ENCODE measurements at regions not wholly inside any gene's neighbourhood (a gene's known extent, or its start where the extent isn't known, plus 50 kb on each side); places are given as distances from the start of the nearest gene placed in this dataset.

DNA sequence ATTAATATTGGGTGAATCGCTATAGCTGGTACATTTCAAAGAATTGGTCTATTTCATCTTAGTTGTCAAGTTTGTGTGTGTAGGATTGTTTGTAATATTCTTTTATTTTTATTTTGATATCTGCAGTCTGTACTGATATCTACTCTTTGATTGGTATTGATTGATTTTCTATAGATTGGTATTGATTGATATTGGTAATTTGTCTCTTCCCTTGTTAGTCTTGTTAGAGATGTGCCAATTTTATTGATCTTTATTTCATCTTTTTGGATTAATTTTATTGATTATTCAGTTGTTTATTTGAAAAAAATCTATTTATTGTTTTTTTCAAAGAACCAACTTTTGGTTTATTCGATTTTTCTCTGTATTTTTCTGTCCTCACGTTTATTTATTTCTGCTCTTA, 61.4 kb downstream of the TM2D3 start:
- no peak for DNase-seq (ENCODE audit: low read depth, low spot score)
- in situ Hi-C loops (cut with HindIII; ENCODE audit: low pct_unique_long_range_greater_than_20kb, low sequenced_read_pairs) = no loop called here

DNA sequence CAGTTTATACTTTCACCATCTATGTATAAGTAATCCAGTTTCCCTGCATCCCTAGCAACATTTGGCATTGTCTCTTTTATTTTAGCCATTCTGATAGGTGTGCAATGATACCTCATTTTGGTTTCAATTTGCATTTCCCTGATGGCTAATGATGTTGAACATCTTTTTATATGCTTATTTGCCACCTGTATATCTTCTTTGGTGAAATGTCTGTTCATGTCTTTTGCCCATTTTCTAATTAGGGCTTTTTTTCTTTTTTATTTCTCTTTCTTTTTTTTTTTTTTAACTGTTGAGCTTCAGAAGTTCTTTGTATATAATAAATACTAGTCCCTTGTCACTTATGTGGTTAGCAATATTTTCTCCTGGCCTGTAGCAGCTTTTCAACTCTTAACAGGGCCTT, 68.9 kb downstream of the TM2D3 start:
- DNase-seq (ENCODE audit: low read depth, low spot score) = no peak
- in situ Hi-C loops (cut with HindIII; ENCODE audit: low pct_unique_long_range_greater_than_20kb, low sequenced_read_pairs) = no loop called here

DNA sequence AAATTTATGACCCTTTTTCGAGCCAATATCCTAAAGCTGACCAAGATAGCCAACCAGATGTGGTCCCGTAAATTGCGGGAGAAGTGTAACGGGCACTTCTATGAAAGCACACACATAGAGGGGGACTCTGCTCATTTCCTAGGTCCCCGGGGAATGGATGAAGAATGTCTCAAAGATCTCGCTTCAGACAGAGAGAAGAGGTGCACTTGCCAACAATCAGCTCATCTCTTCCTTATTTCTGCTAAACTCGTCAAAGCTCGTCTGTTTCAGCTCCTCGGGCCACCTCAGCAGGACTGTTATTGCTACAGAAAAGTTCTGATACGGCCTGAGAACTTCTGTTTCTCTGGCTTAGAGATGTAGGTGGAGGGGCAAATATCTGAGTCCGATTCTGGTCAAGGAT, 71.8 kb downstream of the TM2D3 start:
- no peak for DNase-seq (ENCODE audit: low read depth, low spot score)
- in situ Hi-C loops (cut with HindIII; ENCODE audit: low pct_unique_long_range_greater_than_20kb, low sequenced_read_pairs) = no loop called here

DNA sequence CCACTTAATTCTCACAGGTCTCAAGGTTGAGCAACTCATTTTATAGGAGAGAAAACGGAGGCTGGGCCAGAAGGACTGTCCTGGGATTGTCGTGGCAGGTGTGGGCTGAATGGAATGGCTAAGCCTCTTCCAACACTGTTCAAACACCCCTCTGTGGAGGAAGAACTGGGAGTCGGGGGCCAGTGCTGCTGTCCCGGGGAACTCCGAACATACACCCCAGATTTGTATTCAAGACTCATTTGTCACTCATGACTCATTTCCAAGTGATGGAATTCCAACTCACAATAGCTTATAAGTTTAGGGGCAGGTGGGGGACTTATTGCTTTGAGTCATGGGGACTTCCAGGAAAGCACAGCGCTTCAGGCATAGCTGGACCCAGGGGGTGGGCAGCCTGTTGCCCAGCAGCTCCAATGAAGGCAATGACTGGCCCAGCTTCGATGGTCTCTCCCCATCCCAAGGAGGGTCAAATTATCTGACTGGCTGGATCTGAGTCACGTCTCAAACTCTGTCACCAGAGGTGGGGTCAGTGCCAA, 72.5 kb downstream of the TM2D3 start:
- DNase-seq (ENCODE audit: low read depth, low spot score) = no peak

DNA sequence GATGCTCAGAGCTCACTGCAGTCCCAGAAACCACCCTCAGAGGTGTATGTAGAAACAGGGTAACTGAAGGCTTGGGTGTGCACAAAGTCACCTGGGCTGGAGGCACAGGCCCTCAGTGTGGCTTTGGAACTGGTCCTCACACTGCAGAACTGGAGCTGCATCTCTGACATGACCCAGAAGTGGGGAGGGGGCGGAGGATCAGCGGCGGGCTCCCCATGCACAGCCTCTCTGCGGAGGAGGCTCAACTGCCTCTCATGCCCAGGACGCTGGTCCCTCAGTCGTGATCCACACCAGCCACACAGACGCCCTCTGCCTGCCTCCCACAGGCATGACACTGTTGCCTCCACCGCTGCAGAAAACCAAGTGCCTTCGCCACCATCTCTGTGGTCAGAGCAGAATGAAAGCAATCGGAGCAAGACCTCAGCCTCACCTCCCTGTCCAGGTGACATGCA, 73.7 kb downstream of the TM2D3 start:
- DNase-seq (ENCODE audit: low read depth, low spot score) = peak; percentile 62
- in situ Hi-C loops (cut with HindIII; ENCODE audit: low pct_unique_long_range_greater_than_20kb, low sequenced_read_pairs) = no loop called here

More for the DNA sequence above, 72.5 kb downstream of the TM2D3 start:
- in situ Hi-C loops (cut with HindIII; ENCODE audit: low pct_unique_long_range_greater_than_20kb, low sequenced_read_pairs) = no loop called here

DNA sequence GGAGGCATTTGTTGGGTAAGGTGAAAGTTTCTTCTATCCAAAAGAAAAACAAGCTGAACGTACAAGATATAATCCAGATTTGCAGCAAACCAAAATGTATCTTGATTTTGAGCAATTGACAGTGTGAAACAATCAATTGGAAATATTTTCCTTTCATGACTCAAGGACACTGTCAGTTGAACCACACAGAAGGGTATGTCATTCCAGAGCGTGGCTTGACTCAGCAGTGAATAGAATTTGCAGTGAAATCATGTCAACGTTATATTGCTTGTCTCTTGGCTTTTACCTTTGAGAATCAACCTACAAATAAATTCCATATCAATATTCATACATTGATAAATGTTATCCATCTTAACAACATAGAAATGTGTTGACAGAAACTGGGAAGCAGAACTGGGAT, 78.2 kb downstream of the TM2D3 start:
- in situ Hi-C loops (cut with HindIII; ENCODE audit: low pct_unique_long_range_greater_than_20kb, low sequenced_read_pairs) = no loop called here

DNA sequence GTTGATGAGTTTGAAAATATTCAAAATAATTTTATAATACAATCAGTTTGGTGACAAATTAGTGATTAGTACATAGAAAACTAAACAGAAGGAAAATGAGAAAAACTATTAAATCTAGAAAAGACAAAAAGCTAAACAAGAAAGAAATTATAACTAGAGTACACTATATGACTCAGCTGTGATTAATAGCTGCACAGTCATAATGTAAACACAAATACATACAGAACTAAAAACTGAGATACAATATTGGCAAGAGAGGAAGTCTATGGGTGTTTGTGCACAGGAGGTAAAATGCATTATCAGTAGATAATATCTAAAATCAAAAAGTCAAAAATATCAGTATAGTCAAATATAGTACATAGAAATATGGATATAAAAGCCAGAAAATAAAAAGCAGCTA, 80.7 kb upstream of the PCSK6 start:
- in situ Hi-C loops (cut with HindIII; ENCODE audit: low pct_unique_long_range_greater_than_20kb, low sequenced_read_pairs) = no loop called here
- DNase-seq (ENCODE audit: low read depth, low spot score) = no peak

More for the DNA sequence above, 78.2 kb downstream of the TM2D3 start:
- no peak for DNase-seq (ENCODE audit: low read depth, low spot score)

DNA sequence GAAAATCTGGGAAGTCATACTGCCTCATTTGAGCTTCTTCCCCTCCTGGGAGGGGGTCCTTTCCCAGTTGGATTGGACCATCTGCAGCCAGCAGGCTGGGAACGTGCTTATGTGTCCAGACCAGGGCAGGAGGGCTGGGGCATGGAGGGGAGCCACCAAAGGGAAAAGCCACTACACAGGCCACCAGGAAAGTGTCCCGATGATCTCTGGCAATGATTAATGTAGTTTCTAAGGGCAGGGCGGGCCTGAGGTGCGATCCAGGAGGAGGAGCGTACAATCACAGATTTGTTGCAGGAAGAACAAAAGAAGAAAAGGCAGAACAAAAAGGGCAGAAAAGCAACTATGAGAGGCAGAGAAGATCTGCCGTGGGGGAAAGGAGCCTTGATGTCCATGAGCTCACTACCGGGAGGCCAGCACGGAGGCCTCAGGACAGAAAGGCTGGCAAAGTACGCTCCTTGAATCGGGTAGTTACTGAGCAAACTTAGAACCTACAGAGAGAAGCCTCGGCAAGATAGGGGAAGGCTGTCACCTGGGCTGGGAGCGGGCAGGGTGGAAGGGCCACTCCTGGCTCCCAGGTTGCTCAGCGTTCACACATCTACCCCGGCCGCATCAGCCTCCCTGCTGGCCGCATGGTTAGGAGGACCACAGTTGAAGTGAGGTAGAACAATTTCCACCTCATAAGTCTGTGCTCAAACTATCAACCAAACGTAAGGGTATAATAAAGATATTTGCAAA, 79.5 kb upstream of the PCSK6 start:
- in situ Hi-C loops (cut with HindIII; ENCODE audit: low pct_unique_long_range_greater_than_20kb, low sequenced_read_pairs) = no loop called here
- no peak for DNase-seq (ENCODE audit: low read depth, low spot score)

DNA sequence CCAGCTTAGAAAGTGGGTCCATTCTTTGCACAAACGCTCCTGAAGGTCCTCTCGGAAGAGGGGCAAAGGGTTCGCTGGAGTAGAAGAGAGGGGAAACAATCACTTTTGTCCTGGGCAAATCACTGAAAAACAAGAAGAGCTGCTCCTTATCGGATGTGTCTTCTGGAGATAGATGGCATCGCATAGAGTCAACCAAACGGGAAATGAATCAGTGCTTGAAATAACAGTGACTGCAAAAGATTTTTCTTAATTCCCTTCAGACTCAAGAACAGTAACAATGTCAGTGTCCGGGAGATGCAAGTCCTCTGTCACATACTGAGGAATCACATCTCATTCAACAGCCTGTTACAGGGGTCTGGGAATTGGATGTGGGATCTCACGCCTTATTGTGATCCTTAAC, 78.8 kb upstream of the PCSK6 start:
- in situ Hi-C loops (cut with HindIII; ENCODE audit: low pct_unique_long_range_greater_than_20kb, low sequenced_read_pairs) = no loop called here
- no peak for DNase-seq (ENCODE audit: low read depth, low spot score)

DNA sequence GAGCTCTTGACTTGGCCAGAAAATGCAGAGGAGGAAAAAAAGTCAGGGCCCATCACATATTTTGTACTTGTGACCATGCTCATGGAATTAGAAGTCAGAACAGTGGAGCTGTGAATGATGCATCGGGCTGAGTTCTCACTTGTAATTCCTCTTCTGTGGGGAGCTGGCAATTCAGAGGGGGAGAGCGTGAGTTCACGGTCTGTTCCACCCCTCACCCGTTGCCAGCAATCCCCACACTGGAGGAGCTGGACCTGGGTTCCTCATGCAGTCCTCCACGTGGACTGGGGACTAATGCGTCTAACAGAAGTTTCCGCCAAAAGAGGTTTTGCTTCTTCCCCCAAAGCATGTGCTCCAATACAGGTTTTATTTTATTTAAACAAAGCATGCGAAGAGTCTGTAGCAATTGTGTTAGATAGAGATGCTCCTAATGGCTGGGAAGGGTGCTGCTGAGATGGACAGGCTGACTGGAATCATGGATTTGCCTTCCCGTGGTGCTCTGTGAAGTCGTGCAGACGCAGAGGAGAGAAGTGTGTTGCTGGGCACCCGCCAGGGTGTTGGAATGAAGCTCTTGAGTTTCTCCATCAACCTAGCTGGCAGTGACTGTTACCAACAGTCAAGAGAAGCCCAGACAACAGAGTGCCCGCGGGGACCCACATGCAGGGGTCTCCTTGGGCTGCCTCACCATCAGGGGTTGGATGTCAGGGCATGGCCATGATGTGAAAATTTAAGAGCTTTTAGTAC, 77.4 kb upstream of the PCSK6 start:
- no peak for DNase-seq (ENCODE audit: low read depth, low spot score)
- in situ Hi-C loops (cut with HindIII; ENCODE audit: low pct_unique_long_range_greater_than_20kb, low sequenced_read_pairs) = no loop called here

DNA sequence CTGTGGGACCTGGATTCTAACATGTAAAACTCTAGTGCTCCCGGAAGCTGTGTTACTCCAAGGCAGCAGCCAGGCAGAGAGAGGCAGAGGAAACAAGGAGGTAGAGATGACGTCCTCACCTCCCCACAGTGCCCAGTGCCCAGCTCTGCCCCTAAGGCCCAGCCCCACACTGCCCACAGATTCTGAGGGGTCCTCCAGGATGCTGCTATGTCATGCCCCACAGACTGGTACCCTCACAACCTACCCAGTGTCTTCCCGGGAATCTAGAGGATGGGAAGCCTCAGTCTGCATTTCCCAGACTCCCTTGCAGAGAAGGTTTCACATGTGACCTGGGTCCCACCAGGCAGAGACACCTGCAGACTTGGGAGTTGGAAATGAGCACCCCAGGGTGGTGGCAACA, 75.9 kb upstream of the PCSK6 start:
- DNase-seq (ENCODE audit: low read depth, low spot score) = no peak
- in situ Hi-C loops (cut with HindIII; ENCODE audit: low pct_unique_long_range_greater_than_20kb, low sequenced_read_pairs) = no loop called here

DNA sequence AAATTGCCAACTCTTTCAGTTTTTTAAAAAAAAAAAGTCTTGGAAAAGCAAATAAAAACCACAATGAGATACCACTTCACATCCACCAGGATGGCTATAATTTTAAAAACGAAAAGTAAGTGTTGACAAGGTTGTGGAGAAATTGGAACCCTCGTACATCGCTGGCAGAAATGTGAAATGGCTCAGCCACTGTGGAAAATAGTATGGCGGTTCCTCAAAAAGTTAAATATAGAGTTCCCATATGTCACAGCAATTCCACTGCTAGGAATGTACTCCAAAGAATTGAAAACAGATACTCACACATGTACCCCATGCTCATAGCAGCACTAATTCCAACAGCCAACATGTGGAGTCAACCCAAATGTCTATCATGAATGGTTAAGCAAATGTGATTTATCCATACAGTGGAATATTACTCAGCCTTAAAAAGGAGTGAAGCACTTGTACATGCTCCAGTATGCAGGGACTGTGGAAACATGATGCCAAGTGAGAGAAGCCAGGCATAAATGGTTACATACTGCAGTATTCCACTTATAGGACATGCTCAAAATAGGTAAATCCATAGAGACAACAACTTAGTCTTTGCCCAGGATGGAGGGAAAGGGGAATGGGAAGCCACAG, 73.8 kb upstream of the PCSK6 start:
- in situ Hi-C loops (cut with HindIII; ENCODE audit: low pct_unique_long_range_greater_than_20kb, low sequenced_read_pairs) = no loop called here
- DNase-seq (ENCODE audit: low read depth, low spot score) = no peak

DNA sequence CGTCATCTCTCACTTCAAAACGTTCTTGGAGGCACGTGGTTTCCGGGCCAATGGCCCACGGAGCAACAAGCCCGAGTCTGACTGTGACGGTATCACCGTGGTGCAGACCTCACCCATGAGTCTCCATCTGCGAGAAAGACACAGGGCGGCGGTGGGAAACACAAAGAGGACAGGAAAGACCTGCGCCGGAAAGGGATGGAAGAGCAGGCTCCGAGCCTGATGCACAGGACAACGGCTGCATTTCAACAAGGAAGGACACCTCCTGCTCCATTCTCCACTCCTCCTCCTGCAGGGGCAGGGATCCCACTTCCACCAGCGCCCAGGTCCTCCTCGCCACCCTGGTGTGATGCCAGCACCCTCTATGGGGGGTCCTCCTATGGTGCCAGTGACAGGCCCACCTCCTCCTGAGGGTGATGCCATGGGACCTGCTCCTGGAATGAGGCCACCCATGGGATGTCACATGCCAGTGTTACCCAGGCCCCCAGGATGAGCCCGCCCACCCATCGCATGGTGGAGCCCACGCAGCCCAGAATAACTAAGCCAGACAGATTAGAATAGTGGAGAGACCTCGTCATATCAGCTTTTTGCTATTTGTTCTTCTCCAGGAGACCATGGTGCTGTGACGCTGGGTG, 73.0 kb upstream of the PCSK6 start:
- DNase-seq (ENCODE audit: low read depth, low spot score) = no peak
- in situ Hi-C loops (cut with HindIII; ENCODE audit: low pct_unique_long_range_greater_than_20kb, low sequenced_read_pairs) = no loop called here

DNA sequence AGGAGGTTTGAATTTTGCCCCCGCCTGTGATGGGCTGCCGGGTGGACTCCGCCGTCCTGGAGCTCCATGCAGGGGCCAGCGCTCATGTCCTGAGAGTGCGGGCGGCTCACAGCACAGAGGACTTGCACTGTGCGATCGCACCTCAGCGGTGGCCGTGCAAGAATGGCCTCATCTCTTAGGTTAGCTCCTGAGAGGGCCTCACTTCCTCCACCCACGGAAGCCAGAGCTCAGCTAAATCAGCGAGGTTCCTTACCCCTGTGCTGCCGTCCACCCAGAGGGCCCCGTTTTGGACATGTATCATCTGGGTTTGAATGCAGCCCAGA, 72.0 kb upstream of the PCSK6 start:
- DNase-seq (ENCODE audit: low read depth, low spot score) = no peak
- in situ Hi-C loops (cut with HindIII; ENCODE audit: low pct_unique_long_range_greater_than_20kb, low sequenced_read_pairs) = no loop called here

DNA sequence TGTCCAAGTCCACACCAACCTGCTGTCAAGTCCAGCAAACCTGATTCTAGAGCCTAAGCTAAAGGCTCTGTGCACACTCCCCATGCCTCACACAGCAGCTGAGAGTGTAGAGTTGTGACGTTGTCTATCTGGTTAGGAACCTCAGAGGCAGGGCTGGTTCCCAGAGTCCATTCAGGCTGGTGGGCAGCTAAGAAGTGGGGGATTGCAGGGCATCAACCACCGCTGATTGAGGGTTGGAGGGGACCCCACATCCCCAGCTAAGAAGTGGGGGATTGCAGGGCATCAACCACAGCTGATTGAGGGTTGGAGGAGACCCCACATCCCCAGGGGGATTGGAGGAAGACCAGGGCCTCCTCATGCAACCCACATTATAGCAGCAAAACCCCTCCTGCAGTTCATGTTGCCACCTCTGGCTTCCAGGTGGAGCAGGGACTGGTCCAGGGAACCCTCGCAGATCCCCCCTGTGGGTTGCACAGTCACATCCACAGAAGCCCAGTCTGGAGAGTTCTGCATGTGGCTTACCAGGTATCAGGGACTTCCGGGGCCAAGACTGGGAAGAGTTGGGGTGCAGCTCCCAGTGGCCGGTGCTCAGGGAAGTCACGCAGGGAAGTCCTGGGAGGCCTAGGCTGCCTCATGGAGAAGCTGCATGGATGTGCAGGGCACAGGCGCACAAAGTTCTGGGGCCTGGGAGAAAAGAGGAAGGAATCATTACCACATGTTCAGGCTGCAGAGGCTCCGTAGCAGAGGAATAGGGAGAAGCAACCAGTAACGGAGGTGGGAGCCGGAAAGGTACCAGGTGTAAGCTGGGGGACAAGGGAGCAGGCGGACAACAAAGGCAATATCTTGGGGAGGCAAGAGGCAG, 71.4 kb upstream of the PCSK6 start:
- in situ Hi-C loops (cut with HindIII; ENCODE audit: low pct_unique_long_range_greater_than_20kb, low sequenced_read_pairs) = no loop called here
- DNase-seq (ENCODE audit: low read depth, low spot score) = no peak

DNA sequence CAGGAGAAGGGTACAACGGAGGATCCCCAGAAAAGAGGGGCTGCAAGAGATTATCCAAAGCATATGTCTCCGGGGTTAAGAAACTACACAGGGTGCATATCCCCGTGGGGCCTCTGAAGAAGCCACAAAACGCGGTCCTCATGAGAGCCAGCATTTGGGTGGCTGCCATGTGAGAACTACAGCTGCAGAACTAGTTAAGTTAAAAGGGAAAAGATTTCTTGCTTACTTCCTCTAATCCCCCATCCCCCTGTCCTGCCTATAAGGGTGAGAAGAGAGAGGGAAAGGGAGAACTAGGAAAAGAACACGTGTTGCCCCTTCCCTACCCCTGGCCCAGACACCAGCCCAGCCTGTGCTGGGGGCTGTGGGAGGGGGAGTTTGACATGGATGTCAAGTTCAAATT, 70.4 kb upstream of the PCSK6 start:
- in situ Hi-C loops (cut with HindIII; ENCODE audit: low pct_unique_long_range_greater_than_20kb, low sequenced_read_pairs) = no loop called here

DNA sequence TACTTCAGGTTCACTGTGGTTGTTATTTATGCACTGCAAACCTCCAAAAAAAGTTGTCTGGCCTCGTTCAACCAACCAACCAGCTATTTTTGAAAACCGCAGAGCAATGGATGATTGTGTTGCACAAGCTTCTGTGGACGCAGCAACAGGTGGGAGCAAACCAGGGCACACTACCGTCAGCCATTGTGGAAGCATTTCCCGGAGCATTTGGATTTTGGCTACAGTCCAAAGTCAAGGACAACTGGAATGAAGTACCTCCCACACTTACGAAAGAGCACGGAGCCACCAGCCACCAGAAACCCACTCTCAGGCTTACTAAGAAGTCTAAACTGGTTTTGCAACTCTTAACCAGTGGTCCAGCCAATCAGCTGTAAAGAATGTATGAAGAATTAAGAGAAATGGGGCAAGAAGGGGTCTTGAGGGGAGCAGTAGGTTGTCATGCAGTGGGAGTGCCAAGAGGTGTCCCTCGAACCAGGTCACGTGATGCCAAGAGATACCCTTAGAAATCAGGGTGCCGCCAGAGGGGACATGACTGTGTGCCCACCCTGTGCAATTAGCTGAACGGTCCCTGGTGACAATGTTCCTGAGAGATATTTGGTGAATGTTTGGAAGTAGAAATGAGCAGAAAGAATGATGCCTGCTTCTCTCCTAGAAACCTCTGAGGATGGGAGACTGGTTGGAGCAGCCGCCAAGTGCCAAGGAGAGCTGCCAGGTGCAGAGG, 68.9 kb upstream of the PCSK6 start:
- DNase-seq (ENCODE audit: low read depth, low spot score) = no peak
- in situ Hi-C loops (cut with HindIII; ENCODE audit: low pct_unique_long_range_greater_than_20kb, low sequenced_read_pairs) = no loop called here

More for the DNA sequence above, 70.4 kb upstream of the PCSK6 start:
- DNase-seq (ENCODE audit: low read depth, low spot score) = no peak
